LHCN-M2 (cell line): ENCODE measurements at regions not wholly inside any gene's neighbourhood (a gene's known extent, or its start where the extent isn't known, plus 50 kb on each side); places are given as distances from the start of the nearest gene placed in this dataset.

ENCODE experiments used
- DNase-seq: peaks from one replicate; pipeline ENCODE4 v3.0.0-alpha.2; 2012; ENCODE audit warnings: low read depth

DNA sequence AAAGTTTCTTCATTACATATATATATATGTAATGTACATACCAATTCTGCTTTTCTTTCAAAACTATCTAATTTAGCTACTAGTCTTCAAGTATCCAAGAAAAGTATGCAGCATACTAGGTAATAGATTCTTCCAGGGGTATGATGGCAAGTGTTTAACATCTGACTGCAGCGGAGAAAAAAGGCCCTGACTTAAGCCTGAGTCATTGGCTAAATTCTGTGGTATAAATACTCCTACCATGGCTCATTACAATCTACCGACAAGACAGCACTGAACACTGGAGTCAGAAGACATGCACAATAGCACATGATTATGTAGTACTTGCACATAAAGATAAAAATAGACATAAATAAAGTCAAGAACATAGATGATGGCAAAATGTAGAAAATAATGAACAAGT lies 439.9 kb downstream of the BRINP1 start:
- peak; percentile 89 for DNase-seq

DNA sequence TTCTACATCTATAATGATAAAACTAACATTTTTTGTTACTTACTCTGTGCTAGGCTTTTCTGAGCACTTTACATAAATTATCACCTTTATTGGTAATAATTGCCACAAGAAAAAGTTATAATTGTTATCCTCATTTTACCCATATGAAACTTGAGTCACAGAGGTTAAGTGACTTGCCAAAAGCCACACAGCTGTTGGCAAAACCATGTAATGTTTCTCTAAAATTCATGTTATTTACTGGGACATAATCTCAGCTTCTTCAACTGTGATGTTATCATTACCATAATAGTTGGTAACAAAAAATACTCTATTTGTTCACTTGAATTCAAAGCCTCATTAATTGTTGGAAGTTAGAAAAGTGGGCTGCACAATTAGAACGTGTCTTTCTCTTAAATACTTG lies 437.3 kb downstream of the BRINP1 start:
- peak; percentile 44 for DNase-seq

DNA sequence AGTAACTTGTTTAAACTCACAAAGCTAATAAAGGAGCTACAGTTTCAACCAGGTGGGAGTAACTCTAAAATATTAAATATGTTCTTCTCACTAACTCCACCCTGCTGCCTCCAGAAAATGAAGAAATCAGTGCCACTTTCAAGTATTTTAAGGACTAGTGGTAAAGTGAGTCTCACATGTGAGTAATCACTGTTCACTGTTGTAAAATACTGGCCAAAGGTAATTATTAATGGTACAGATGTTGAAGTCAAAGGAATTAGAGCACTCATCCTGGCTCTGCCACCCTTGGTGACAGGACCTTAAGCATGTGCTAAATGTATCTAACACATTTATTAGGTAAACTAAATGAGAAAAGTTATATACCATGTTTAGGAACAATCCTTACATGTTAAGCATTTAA lies 430.7 kb downstream of the BRINP1 start:
- no peak for DNase-seq

DNA sequence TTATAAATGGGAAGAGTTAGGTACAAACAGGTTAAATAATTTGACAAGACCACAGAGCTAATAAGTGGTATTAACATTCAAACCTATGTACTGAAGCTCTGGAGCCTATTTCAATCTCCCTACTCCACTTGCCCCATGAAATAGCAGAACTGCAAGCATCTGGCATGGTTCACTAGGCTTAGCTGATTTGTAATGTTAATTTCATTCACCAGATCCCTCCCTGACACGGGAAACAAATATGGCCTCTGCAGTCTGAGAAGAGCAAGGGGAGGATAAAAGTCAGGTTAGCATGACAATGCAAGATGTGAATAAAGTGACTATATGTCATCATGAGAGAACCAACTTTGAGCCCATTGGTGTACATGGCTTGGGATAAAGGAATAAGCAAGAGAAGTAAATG lies 428.8 kb downstream of the BRINP1 start:
- DNase-seq = no peak

DNA sequence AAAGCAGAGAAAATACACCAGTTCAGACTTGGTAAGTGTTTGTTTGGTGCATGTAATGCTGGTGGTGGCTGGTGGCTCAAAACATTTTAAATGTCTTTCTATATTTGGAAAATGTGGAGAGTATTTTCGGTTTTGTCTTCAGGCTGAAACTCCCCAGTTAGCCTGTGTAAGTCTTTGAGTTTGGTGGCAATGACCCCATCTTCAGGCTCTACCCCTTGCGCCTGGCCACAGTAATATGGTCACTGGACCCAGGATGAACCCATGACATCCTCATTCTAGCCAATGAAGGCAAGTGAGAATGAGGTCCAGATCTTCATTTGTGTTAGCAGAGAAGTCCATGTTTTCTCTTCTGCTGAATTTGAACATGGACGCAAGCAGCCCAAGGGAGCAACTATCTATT lies 422.6 kb downstream of the BRINP1 start:
- no peak for DNase-seq

DNA sequence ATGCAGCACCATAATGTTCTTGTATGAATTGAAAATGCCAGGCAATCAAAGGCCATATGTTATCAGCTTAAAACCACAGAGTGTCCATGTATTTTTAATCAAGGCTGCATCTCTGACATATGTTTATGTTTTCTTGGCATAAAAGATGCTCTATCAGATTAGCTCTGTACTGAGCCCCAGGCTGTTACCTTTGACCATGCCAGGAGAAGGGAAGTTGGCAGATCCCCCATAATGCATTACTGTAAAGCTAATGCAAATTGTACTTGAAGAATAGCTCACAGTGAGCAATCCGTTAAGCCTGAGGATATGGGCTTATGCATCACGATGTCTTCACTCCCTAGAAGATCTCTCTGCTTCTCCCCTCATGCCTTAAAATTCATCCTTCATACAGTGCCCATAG lies 414.4 kb downstream of the BRINP1 start:
- DNase-seq = no peak

DNA sequence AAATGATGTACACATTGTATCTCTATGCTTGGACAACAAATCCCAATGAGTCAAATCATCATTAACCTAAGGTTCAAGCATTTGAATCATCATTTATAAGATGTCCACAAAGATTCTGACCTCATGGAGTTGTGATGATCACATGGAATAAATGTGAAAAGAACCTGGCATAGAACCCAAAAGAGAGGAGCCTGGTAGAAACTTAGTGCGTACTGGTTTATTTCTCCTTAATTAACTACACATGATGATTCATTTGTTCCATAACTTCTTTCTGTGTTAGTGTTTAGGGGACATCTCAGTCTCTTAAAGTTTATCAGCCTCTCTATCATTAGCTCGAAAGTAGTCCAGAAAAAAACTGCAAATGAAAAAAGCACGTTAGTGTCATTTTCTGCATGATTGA lies 411.6 kb downstream of the BRINP1 start:
- no peak for DNase-seq

DNA sequence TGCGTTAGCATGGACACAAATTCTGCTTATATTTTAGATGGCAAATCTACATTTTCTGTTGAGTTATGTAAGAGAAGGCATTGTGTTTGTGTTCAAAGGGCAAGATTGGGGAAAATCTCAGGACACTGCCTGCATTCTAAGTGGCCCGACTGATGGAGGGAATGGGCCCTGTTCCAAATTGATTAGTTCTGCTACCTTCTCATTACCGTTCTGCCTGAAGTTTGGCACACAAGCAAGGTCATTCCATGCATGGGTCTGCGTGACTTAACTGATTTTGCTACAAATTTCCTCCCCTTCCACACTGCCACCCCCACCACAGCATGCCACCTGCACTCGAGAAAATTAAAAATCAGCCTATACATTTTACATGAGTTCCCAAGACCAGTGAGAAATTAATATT lies 409.9 kb downstream of the BRINP1 start:
- no peak for DNase-seq

DNA sequence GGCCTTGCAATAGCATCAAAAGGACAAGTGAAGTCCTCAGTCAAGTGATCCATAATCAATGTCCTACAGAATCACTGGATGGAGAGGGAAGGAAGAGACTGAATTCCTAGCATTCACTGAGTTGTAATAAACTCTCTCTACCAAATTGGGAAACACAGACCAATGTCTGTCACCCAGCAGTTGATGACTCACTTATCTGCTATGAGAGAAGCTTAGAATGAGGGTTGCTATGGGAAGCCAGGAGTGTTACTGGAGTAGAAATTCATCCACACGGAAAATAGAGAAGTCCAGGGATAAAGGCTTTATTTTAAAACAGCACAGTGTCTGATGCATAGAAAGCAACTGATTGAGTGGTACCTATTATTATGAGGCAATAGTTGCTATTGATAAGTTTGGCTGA lies 407.4 kb downstream of the BRINP1 start:
- peak; percentile 93 for DNase-seq

DNA sequence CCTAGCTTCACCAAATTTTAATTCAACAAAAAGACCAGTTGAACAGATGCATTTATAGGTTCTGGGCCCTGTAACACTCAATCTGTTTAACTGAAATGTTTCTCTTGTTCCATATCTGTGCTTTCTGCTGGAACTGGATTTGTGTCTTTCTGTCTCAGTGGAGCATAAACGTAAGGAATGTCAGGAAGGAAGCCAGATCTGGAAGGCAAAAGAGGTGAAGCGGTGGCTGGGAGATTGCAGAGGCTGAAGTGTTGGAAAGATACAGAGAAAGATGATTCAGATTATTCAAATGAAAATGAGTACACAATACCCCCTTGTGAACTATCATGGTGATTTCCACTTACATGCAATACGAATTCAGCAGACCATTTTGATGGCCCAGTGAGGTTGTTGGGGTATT lies 406.8 kb downstream of the BRINP1 start:
- peak; percentile 20 for DNase-seq

DNA sequence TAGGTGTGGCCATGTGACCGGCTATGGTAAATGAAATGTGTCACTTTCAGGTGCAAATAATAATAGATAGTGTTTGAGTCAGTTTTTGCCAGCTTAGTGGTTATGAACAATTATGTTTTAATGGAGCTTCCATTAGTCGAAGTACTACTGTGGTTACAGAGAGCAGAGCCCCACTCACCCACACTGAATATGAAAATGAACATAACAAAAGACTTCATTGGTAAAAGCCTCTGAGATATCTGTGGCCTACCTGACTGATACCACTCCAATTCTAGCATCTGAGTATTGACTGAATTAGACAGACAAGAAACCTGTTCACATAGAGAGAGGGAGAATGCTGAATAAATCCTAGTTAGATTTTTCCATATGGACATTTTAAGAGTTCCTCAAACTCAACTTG lies 405.6 kb downstream of the BRINP1 start:
- no peak for DNase-seq

DNA sequence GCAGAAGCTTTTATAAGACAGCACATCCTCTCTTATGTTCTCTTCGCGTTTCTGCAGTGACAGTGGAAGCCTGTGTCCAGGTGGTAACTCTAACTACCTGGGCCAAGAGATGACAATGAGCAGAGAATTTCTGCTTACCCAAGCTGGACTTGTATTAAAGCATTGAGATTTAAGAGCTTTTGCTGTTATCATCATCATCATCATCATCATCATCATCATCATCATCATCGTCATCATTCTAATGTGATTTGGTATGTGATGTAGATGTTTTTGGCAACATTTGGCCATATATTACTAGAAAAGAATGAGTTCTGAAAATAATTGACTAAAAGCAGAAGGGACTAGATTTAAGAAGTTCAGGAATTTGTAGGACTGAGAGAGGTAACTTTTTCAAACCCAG lies 401.3 kb downstream of the BRINP1 start:
- DNase-seq = no peak

DNA sequence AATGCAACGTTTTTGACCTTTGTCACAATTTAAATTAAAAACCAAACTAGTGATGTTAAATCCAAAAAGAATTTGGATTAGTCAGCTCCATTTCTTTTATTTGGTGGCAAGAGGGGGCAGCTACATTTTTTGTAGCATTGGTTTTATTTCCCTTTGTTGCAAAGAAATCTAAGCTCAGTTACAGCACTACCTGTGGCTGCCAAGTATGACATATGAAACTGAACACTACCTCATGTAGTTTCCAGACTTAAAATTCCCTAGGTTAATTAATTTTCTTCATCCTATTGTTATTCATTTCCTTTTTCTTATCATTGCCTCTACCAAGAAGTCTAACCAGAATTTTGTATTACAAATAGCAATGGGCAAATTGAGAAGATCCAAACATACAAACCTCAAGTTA lies 393.5 kb downstream of the BRINP1 start:
- DNase-seq = peak; percentile 21

DNA sequence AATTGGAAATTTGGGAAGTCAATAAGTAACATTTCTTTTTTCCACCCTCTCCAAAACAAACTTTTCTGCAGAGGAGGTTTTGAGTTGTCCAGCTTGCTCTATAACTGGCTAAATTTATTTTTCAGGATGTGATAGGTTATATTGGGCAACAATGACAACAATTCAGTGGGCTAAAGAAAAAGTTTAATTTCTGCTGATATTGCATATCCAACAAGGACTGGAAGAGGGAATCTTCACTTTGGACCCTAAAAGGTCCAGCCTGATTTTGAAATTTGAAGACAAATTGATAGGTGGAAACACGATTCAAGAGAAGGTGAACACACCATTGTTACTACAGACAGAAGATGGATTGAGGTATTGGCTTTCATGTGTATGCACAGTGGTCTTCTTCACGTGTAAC lies 393.1 kb downstream of the BRINP1 start:
- DNase-seq = no peak

DNA sequence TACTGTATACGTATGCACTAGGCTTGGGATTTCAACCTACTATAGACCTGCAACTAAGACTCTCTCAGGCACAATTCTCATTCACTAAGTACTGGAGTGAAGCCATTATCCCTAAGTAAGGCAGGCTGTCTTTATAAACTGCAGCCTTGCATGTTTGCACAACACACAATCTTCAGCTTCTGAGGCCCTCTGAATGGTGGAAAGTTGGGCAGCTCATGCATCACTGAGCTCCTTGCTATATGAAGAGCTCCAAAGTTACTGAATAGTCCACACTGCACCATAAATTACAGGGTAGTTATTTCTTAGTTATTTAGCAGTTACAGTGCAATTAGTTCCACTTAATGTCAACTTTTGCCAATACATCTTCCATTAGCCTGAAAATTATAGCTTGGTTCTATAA lies 384.6 kb downstream of the BRINP1 start:
- DNase-seq = no peak

DNA sequence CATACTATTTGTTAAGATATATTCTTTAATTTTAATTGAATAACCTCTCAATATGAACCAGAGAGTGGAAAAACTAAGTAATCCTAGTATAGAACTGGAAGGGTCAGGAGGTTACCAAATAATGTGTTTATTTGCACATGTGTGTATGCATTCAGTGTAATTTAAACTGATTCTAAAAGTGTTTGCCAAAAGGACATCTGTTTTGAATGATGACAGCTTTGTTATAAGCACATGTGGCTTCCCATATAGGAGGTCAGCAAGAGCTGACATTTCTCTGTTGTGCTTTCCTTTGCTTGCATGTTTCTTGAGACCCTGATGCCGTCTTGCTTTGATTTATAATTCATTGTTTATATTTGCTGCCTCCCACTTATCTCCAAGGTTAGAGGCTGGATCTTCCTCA lies 383.4 kb downstream of the BRINP1 start:
- no peak for DNase-seq

DNA sequence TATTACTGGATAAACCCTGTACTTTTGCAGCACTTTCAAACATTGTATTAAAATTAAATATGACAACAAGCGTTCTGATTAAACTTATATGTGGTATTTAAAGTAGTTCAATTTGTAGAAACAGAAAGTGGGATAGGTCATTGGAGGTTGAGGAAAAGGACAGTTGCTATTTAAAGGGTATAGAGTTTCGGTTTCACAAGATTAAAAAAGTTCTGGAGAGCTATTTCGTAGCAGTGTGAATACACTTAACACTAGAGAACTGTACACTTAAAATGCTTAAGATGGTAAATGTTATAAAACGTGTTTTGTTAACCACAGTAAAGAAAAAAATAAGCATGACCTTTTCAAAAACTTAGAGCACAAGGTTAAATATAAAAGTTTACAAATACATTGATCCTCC lies 382.1 kb downstream of the BRINP1 start:
- no peak for DNase-seq

DNA sequence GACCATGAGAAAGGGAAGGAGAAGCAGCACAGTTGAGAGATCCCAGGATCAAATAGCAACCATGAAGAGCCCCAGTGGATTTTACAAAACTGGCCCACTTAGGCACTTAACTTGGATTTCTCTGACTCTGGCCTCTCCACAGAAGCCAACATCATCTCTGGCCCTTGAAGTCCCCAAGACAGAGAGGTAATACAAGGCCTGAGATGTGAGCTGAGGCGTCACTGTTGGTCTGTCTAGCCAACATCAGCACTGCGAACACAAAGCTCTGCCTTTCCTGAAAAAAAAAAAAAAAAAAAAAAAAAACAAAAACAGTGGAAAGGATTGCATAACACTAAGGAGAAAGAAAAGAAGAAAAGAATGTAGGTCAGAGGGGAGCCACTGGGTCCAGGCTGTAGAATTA lies 378.3 kb downstream of the BRINP1 start:
- DNase-seq = no peak

DNA sequence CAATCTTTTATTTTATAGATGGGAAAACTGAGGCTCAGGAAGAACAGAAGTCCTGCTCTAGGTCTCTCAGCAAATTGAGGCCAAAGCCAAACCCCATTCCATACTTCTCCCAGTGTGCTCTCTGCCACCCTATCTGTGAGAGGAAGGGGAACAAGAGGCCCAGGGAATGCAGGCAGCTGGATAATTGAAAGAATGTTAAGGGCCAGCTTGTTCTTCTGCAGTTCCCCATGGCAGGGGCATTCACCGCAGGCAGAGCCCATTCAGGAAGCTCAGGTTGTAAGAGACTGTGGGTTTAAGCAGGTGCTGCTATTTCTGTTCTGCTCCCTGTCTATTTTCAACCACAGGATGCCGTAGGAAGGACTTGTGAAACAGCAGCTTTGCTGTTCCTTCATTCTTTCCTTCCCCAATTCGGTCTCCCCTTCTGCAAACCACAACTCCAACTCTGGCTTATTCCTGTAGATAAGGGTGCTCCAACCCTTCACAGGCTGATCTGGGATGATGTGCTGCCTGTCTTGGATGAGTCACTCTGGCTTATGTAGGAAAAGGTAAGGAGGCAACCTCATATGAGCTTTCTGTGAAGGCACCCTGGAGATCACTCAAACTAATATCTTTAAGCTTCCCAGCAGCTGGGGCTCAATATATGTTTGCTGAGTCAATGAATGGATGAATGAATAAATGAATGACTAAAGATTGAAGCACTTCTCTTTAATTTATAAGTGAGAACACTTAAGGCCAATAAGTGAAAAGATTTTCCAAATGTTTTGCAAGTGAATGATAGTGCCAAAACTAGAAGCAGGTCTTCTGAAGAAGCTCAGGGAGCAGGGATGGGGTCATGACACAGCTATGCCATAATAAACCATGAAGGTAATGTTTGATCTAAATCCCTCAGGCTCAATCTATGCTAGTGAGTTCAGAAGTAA lies 377.6 kb downstream of the BRINP1 start:
- no peak for DNase-seq

DNA sequence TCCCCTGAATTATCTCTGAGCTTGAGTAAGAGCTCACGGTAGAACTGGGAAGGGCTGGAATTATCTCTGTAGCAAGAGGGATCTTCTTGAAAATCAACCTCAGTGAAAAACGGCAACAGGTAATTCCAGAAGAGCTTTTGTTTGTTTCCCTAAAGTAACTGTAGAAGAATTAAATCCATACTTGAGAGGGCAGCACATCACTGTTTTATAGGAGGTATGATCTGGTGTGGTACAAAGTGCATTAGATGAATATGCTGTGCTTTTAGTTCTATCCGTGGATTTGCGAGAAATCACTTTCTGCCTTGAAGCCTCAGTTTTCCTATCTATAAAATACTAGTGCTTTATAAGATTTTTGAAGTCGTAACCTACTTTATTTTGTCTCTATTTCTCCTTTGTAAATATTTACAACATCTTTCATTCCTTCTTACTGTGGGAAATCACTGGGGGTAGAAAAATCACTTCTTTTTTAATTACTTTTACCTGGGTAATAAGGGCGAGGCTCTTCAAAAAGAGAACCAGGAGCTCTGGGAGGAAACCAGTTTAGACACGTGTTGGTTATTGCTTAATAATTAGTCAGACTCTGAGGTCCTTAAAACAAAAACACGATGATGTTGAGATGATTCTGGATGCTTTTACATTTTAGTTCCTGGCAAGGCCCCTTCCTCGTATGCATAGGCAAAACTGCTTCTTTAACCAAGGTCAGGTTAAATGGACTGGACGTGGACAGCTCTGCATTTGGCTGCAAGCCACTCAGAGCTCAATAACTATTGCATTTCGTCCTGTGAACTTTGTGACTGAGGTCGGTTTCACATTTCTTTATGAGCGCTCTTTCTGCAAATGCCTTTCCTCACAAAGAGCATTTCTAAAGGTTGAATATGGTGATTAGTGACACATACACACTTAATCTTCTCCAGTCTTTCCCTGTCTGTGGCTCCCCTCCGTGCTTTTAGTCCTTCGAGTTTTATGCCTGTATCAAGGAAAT lies 376.1 kb downstream of the BRINP1 start:
- peak; percentile 33 for DNase-seq

DNA sequence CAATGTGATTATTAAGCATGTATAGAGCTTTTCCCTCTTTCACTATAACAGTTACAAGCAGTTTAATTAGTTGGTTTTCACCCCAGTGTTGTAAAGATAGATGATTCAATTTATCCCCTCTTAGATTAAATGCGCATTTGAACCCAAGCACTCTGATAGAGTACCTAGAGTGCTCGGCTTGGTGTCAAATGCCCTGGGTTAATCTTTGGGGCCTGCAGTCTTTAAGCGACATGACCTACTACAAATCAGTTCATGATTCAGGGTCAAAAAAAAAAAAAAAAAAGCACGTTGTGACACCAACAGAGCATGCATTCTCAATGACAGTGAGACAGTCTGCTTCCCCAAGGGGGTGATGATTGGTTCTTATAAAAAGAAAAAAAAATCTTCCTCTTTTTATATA lies 375.3 kb downstream of the BRINP1 start:
- DNase-seq = no peak

DNA sequence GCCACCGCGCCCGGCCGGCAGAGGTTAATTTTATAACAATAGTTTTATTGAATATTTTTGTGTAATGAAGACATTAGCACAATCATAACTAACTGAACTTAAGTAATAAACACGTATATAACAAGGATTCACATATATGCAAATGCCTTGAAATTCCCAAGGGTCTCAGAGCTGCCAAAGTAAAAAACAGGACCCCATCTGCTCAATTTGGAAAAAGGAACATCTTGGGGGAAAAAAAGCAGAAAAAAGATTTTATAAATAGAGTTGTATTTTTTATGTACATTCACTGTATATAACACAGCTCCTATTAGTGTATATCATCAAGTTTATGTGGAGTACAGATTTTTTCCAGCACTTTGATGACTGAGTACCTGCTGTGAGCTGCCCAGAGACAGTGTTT lies 366.7 kb downstream of the BRINP1 start:
- no peak for DNase-seq

DNA sequence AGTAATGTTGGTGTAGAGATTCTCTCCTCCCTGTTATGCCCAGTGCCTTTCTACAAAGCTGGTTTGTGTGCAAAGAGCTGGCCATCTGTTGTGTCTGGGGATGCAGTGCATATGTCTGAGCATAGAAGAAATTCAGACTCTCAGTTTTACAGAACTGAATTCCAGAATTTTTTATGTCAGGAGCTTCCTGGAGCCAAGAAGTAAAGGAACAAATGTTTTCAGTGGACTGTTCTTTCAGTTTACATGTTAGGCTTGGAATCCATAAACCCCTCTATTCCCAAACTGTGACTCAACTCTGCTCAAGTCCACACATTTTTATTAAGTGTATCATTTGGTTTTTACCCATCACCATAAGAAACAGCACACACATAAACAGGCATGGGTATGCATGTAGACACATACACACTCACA lies 366.0 kb downstream of the BRINP1 start:
- peak; percentile 86 for DNase-seq
